T-cell (primary cell): ENCODE measurements at regions not wholly inside any gene's neighbourhood (a gene's known extent, or its start where the extent isn't known, plus 50 kb on each side); places are given as distances from the start of the nearest gene placed in this dataset.

Experiments
- ATAC-seq, 4 experiments: fragments of 200-7000 bp in 3 of 4; fragments of 150-1000 bp in 1 of 4; cut with Tn5 transposase; replicated peaks in 1 of 4; 1 replicate in 3 of 4; 2 replicates in 1 of 4; pipeline ENCODE4 v1.10.0; 2021; ENCODE audit warnings: moderate library complexity in 3 of 4, mild to moderate bottlenecking in 2 of 4, moderate number of reproducible peaks in 1 of 4
- CTCF ChIA-PET, 2 donors: fragments of 300-600 bp; sonication (Branson Sonifier 250); formaldehyde crosslinking; loops; one replicate each; lab custom pipeline; 2022; ENCODE audit warnings: antibody characterized with exemption in 2 of 2; lab: Charles Lee
- POLR2A ChIA-PET, 2 donors: fragments of 300-600 bp; sonication (Branson Sonifier 250); formaldehyde crosslinking; loops; one replicate each; lab custom pipeline; 2022; ENCODE audit warnings: antibody characterized with exemption in 2 of 2; lab: Charles Lee
- DNase-seq, 35 experiments: peaks; one replicate each; pipeline versions ENCODE4 v3.0.0 to v3.0.0-alpha.2; 2013 to 2023
- H3K27ac ChIP-seq: one replicate; pipeline ENCODE4 v1.5.1; 2013; ENCODE audit warnings: low read length
- H3K27me3 ChIP-seq, 2 experiments: replicated peaks in 1 of 2; 1 replicate in 1 of 2; 2 replicates in 1 of 2; pipeline versions ENCODE4 v1.6.1 to v1.7.0; 2013; ENCODE audit warnings: low read length in 1 of 2, mixed read lengths in 1 of 2; ENCODE audit not compliant: control insufficient read depth in 2 of 2, insufficient read depth in 2 of 2; ENCODE audit errors: extremely low read depth in 1 of 2
- H3K36me3 ChIP-seq, 2 donors: 1 replicate in 1 of 2; 2 replicates in 1 of 2; pipeline versions ENCODE4 v1.6.1 to v1.7.0; 2013; ENCODE audit warnings: low read length in 1 of 2; ENCODE audit not compliant: control insufficient read depth in 2 of 2, insufficient read depth in 1 of 2; ENCODE audit errors: extremely low read depth in 1 of 2
- H3K4me1 ChIP-seq, 2 experiments: 1 replicate in 1 of 2; 2 replicates in 1 of 2; pipeline versions ENCODE4 v1.6.1 to v1.7.0; 2013; ENCODE audit warnings: low read length in 2 of 2, mixed read lengths in 1 of 2; ENCODE audit not compliant: insufficient read depth in 2 of 2, control insufficient read depth in 1 of 2; ENCODE audit errors: extremely low read depth in 1 of 2
- H3K4me3 ChIP-seq, 2 donors: 1 replicate in 1 of 2; 2 replicates in 1 of 2; pipeline versions ENCODE4 v1.5.1 to v1.7.0; 2013; ENCODE audit warnings: mild to moderate bottlenecking in 2 of 2, low read length in 1 of 2, moderate library complexity in 1 of 2; ENCODE audit not compliant: control insufficient read depth in 1 of 2; ENCODE audit errors: extremely low read depth in 1 of 2
- H3K9me3 ChIP-seq: 2 replicates; pipeline ENCODE4 v1.7.0; 2013
- H3K27ac Mint-ChIP-seq, 2 donors: one replicate each; pipeline ENCODE4 v1.8.0; 2020 to 2021; ENCODE audit warnings: mild to moderate bottlenecking in 2 of 2, mixed read lengths in 2 of 2
- H3K27me3 Mint-ChIP-seq, 2 donors: one replicate each; pipeline ENCODE4 v1.8.0; 2021 to 2022; ENCODE audit warnings: mixed read lengths in 2 of 2
- H3K36me3 Mint-ChIP-seq: one replicate; pipeline ENCODE4 v1.8.0; 2021; ENCODE audit warnings: mixed read lengths
- H3K4me1 Mint-ChIP-seq, 3 donors: one replicate each; pipeline ENCODE4 v1.8.0; 2020 to 2022; ENCODE audit warnings: mixed read lengths in 3 of 3, mild to moderate bottlenecking in 1 of 3
- H3K4me3 Mint-ChIP-seq, 3 donors: one replicate each; pipeline ENCODE4 v1.8.0; 2020 to 2022; ENCODE audit warnings: mild to moderate bottlenecking in 3 of 3, mixed read lengths in 3 of 3, moderate library complexity in 3 of 3
- H3K9me3 Mint-ChIP-seq, 3 donors: one replicate each; pipeline ENCODE4 v1.8.0; 2020 to 2022; ENCODE audit warnings: mixed read lengths in 3 of 3
- WGBS: methylation state at CpG from one replicate; pipeline ENCODE4 v1.1.5; 2013; ENCODE audit warnings: missing lambda C conversion rate; ENCODE audit not compliant: insufficient coverage; 5-methylcytosine and 5-hydroxymethylcytosine counted together

GRCh38 chr16:48008011-48008525, 147.7 kb downstream of the ABCC12 start:
- no peak for ATAC-seq
- H3K27me3 ChIP-seq, result no peaks in the 10 kb centered on the region
- no peak overlapping the region for H3K27ac Mint-ChIP-seq
- H3K4me3 Mint-ChIP-seq, result no peak overlapping the region
- H3K4me1 Mint-ChIP-seq, result no peaks in the 10 kb centered on the region
- H3K9me3 ChIP-seq, result no peaks in the 10 kb centered on the region
- no peak for DNase-seq
- H3K36me3 ChIP-seq, result no peaks in the 10 kb centered on the region
- WGBS, result 83% methylated on average over 5 of the region's 7 CpGs
- H3K36me3 Mint-ChIP-seq, result no peaks in the 10 kb centered on the region
- no peak overlapping the region for H3K4me3 ChIP-seq
- CTCF ChIA-PET, result no interaction called here
- POLR2A ChIA-PET, result no interaction called here
- H3K27ac ChIP-seq, result no peak overlapping the region
- H3K27me3 Mint-ChIP-seq, result no peaks in the 10 kb centered on the region
- peaks cover 2 to 5% (median 4%) of the 10 kb centered on the region in 3 donors for H3K9me3 Mint-ChIP-seq
- H3K4me1 ChIP-seq, result no peaks in the 10 kb centered on the region

- POLR2A ChIA-PET, result no interaction called here
- Histone ChIP-seq H3K27me3 (no peaks in the 10 kb centered on the region), H3K9me3 (no peaks in the 10 kb centered on the region), H3K36me3 (no peaks in the 10 kb centered on the region), H3K4me3 (no peak overlapping the region), H3K4me1 (no peaks in the 10 kb centered on the region), H3K27ac (no peak overlapping the region)
- CTCF ChIA-PET, result no interaction called here
- whole genome bisulfite sequencing, result 80% methylated on average over 2 of the region's 3 CpGs
- Mint-ChIP-seq H3K27ac (no peak overlapping the region), H3K27me3 (no peaks in the 10 kb centered on the region), H3K36me3 (no peaks in the 10 kb centered on the region), H3K4me3 (no peak overlapping the region), H3K4me1 (no peaks in the 10 kb centered on the region), H3K9me3 (peaks cover 2 to 12% (median 4%) of the 10 kb centered on the region in 3 donors)
- no peak for DNase-seq
- no peak for ATAC-seq
Measured at GRCh38 chr16:48004141-48004695, 151.6 kb downstream of the ABCC12 start.

- H3K9me3 Mint-ChIP-seq, result peaks cover 2 to 12% (median 4%) of the 10 kb centered on the region in 3 donors
- POLR2A ChIA-PET, result no interaction called here
Measured at GRCh38 chr16:48003206-48003907, 152.4 kb downstream of the ABCC12 start.

GRCh38 chr16:48001324-48001895, 154.4 kb downstream of the ABCC12 start:
- Histone ChIP-seq H3K4me1 (no peaks in the 10 kb centered on the region), H3K27me3 (no peaks in the 10 kb centered on the region), H3K27ac (no peak overlapping the region), H3K9me3 (no peaks in the 10 kb centered on the region), H3K4me3 (no peak overlapping the region), H3K36me3 (no peaks in the 10 kb centered on the region)
- POLR2A ChIA-PET, result no interaction called here
- DNase-seq (no peak), ATAC-seq (no peak)
- H3K36me3 Mint-ChIP-seq, result no peaks in the 10 kb centered on the region
- peaks cover 1 to 14% (median 2%) of the 10 kb centered on the region in 3 donors for H3K9me3 Mint-ChIP-seq
- H3K27ac Mint-ChIP-seq, result no peak overlapping the region
- no peak overlapping the region for H3K4me3 Mint-ChIP-seq
- 73% methylated on average over 10 of the region's 13 CpGs for WGBS
- CTCF ChIA-PET, result no interaction called here
- H3K4me1 Mint-ChIP-seq, result no peaks in the 10 kb centered on the region
- H3K27me3 Mint-ChIP-seq, result no peaks in the 10 kb centered on the region

More at GRCh38 chr16:48003206-48003907, 152.4 kb downstream of the ABCC12 start:
- ATAC-seq (no peak), DNase-seq (no peak)
- H3K36me3 ChIP-seq, result no peaks in the 10 kb centered on the region
- H3K9me3 ChIP-seq, result no peaks in the 10 kb centered on the region
- H3K36me3 Mint-ChIP-seq, result no peaks in the 10 kb centered on the region
- no peaks in the 10 kb centered on the region for H3K27me3 Mint-ChIP-seq
- H3K27ac Mint-ChIP-seq, result no peak overlapping the region
- H3K4me3 ChIP-seq, result no peak overlapping the region
- H3K4me3 Mint-ChIP-seq, result no peak overlapping the region
- H3K27ac ChIP-seq, result no peak overlapping the region
- H3K4me1 ChIP-seq, result no peaks in the 10 kb centered on the region
- CTCF ChIA-PET, result no interaction called here
- 80% methylated on average over 1 of the region's 4 CpGs for WGBS
- H3K27me3 ChIP-seq, result no peaks in the 10 kb centered on the region
- no peaks in the 10 kb centered on the region for H3K4me1 Mint-ChIP-seq

GRCh38 chr16:48000622-48001021, 155.2 kb downstream of the ABCC12 start:
- no peaks in the 10 kb centered on the region for H3K27me3 ChIP-seq
- Mint-ChIP-seq H3K4me1 (no peaks in the 10 kb centered on the region), H3K9me3 (peaks cover 0 to 14% (median 0%) of the 10 kb centered on the region in 3 donors), H3K36me3 (no peaks in the 10 kb centered on the region), H3K27me3 (no peaks in the 10 kb centered on the region), H3K27ac (no peak overlapping the region), H3K4me3 (no peak overlapping the region)
- no peak overlapping the region for H3K27ac ChIP-seq
- H3K4me1 ChIP-seq, result no peaks in the 10 kb centered on the region
- ChIA-PET POLR2A (no interaction called here), CTCF (no interaction called here)
- ATAC-seq, result no peak
- WGBS, result 83% methylated on average over 3 of the region's 3 CpGs
- DNase-seq, result no peak
- no peaks in the 10 kb centered on the region for H3K36me3 ChIP-seq
- H3K9me3 ChIP-seq, result no peaks in the 10 kb centered on the region
- H3K4me3 ChIP-seq, result no peak overlapping the region

GRCh38 chr16:47999595-47999994, 156.2 kb downstream of the ABCC12 start:
- Mint-ChIP-seq H3K27ac (no peak overlapping the region), H3K9me3 (peaks cover 0 to 14% (median 0%) of the 10 kb centered on the region in 3 donors), H3K36me3 (no peaks in the 10 kb centered on the region), H3K4me3 (no peak overlapping the region), H3K27me3 (no peaks in the 10 kb centered on the region), H3K4me1 (no peaks in the 10 kb centered on the region)
- ATAC-seq (no peak), DNase-seq (no peak)
- CTCF ChIA-PET, result no interaction called here
- H3K36me3 ChIP-seq, result no peaks in the 10 kb centered on the region
- no peak overlapping the region for H3K4me3 ChIP-seq
- POLR2A ChIA-PET, result no interaction called here
- no peaks in the 10 kb centered on the region for H3K27me3 ChIP-seq
- H3K27ac ChIP-seq, result no peak overlapping the region
- H3K4me1 ChIP-seq, result no peaks in the 10 kb centered on the region
- H3K9me3 ChIP-seq, result no peaks in the 10 kb centered on the region
- WGBS, result no CpG with 5 or more reads among the region's 4 CpGs
